Activated T-cell treated with anti-CD3 and anti-CD28 coated beads, Interleukin-2, amount 50 U/mL, for 4 hours (primary cell): ENCODE measurements at regions not wholly inside any gene's neighbourhood (a gene's known extent, or its start where the extent isn't known, plus 50 kb on each side); places are given as distances from the start of the nearest gene placed in this dataset.

Experiments used
- ATAC-seq, 2 donors: fragments of 200-7000 bp; cut with Tn5 transposase; one replicate each; pipeline ENCODE4 v1.10.0; 2021
- DNase-seq: peaks from one replicate; pipeline ENCODE4 v3.0.0-alpha.2; 2020
- H3K27me3 Mint-ChIP-seq: one replicate; pipeline ENCODE4 v1.8.0; 2021; ENCODE audit warnings: low read depth, mixed read lengths
- H3K36me3 Mint-ChIP-seq: one replicate; pipeline ENCODE4 v1.8.0; 2022; ENCODE audit warnings: mixed read lengths; ENCODE audit not compliant: insufficient read depth
- H3K4me1 Mint-ChIP-seq: one replicate; pipeline ENCODE4 v1.8.0; 2021; ENCODE audit warnings: low read depth, mixed read lengths
- H3K4me3 Mint-ChIP-seq: one replicate; pipeline ENCODE4 v1.8.0; 2021; ENCODE audit warnings: mild to moderate bottlenecking, moderate library complexity, mixed read lengths
- H3K9me3 Mint-ChIP-seq: one replicate; pipeline ENCODE4 v1.8.0; 2021; ENCODE audit warnings: mixed read lengths

DNA sequence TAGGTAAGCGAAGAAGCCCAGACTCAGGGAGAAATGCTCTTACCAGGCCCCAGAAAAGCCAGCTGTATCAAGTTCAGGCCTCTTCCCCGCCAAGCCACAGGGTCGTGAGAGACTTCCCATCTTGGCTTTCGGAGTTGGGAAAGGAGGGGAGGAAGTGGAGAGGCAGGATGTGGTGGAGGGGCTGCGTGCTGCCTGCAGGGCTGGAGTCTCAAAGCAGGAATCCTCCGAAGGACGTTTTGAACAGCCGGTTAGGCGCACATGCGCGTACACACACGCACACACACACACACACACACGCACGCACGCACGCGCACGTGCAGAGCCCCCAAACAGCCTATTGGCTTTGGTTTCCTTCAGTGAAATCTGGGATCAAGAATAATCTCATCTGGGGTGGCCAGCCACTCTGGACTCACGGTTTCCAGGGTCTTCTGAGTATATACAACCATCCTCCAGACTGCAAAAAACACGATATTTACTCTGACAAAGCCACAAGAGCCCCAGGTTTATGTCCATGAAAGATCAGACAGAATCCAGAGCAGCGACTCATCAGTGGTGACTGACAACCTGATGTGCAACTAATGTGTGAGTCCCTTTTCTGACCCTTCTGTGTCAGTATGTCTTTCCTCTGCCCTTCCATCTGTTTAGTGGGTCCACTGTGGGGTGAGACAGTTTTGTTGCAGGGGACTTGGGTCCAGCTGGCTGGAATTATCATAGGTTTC, 115.0 kb upstream of the ZNF438 start:
- DNase-seq = no peak
- Mint-ChIP-seq H3K9me3 (no peaks in the 10 kb centered on the region), H3K4me3 (no peak overlapping the region), H3K36me3 (no peaks in the 10 kb centered on the region), H3K27me3 (peaks cover 13% of the 10 kb centered on the region), H3K4me1 (peaks cover 6% of the 10 kb centered on the region)
- ATAC-seq = peak; percentile 61 to 71

DNA sequence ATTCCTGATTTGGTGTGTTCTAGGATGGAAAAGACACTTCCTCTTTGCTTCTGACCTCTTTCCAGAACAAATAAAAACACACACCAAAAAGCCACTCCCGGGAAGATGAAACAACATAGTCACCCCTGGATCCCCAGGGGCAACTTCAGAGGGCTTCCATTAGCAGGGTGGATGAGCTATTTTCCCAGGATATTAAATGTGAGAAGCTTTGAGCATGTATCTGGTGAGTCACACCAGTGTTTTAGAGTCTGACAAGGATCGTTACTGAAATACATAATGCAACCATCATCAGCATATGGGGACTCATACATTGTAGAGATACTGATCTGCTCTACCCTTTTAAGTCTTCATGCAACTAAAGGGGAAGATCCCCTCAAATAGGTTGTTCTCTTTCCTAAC, 115.5 kb upstream of the ZNF438 start:
- H3K27me3 Mint-ChIP-seq = peaks cover 13% of the 10 kb centered on the region
- H3K36me3 Mint-ChIP-seq = no peaks in the 10 kb centered on the region
- H3K4me1 Mint-ChIP-seq = peaks cover 6% of the 10 kb centered on the region
- ATAC-seq (peak; percentile 73 to 84), DNase-seq (no peak)
- no peaks in the 10 kb centered on the region for H3K9me3 Mint-ChIP-seq
- H3K4me3 Mint-ChIP-seq = no peak overlapping the region

GRCh38 chr10:31148951-31149350, 117.3 kb upstream of the ZNF438 start:
- H3K27me3 Mint-ChIP-seq = peaks cover 13% of the 10 kb centered on the region
- peaks cover 6% of the 10 kb centered on the region for H3K4me1 Mint-ChIP-seq
- DNase-seq (no peak), ATAC-seq (no peak)
- H3K9me3 Mint-ChIP-seq = no peaks in the 10 kb centered on the region
- no peak overlapping the region for H3K4me3 Mint-ChIP-seq
- H3K36me3 Mint-ChIP-seq = no peaks in the 10 kb centered on the region

DNA sequence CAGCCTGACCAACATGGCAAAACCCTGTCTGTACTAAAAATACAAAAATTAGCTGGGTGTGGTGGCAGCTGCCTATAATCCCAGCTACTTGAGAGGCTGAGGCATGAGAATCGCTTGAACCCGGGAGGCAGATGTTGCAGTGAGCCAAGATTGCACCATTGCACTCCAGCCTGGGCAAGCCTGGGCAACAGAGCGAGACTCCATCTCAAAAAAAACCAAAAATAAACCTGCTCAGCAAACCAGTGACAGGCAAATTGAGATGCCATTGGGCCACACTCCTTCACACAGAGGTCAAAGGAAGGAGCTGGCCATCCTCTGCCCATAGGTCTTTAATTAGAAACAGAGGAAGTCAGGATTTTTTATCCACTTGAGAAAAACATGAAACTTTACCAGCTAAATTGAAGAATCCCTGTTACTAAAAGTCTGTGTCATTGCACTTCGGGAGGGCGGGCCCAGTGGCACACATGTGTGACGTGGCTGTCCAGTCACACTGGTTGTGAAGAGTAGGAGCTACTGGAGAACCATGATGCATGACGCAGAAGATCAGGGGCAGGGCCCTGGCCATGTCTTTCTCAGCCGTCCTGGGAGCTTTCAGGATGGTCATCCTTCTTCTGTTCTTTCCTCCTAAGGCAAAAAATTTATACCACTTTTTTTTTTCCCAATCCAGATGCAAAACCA, 118.3 kb upstream of the ZNF438 start:
- DNase-seq (no peak), ATAC-seq (no peak)
- no peaks in the 10 kb centered on the region for H3K9me3 Mint-ChIP-seq
- no peak overlapping the region for H3K4me3 Mint-ChIP-seq
- H3K4me1 Mint-ChIP-seq = peaks cover 6% of the 10 kb centered on the region
- H3K27me3 Mint-ChIP-seq = peaks cover 11% of the 10 kb centered on the region
- H3K36me3 Mint-ChIP-seq = no peaks in the 10 kb centered on the region

- Mint-ChIP-seq H3K27me3 (peaks cover 9% of the 10 kb centered on the region), H3K4me1 (peaks cover 5% of the 10 kb centered on the region), H3K4me3 (no peak overlapping the region), H3K36me3 (no peaks in the 10 kb centered on the region), H3K9me3 (no peaks in the 10 kb centered on the region)
- ATAC-seq (no peak), DNase-seq (no peak)
Observed at GRCh38 chr10:31151301-31151700, 119.6 kb upstream of the ZNF438 start.

- ATAC-seq = no peak
- Mint-ChIP-seq H3K27me3 (peaks cover under 1% of the 10 kb centered on the region), H3K4me1 (no peaks in the 10 kb centered on the region), H3K4me3 (no peak overlapping the region), H3K9me3 (no peaks in the 10 kb centered on the region), H3K36me3 (no peaks in the 10 kb centered on the region)
- DNase-seq = no peak
Observed at GRCh38 chr10:31152421-31153135, 120.9 kb upstream of the ZNF438 start.

DNA sequence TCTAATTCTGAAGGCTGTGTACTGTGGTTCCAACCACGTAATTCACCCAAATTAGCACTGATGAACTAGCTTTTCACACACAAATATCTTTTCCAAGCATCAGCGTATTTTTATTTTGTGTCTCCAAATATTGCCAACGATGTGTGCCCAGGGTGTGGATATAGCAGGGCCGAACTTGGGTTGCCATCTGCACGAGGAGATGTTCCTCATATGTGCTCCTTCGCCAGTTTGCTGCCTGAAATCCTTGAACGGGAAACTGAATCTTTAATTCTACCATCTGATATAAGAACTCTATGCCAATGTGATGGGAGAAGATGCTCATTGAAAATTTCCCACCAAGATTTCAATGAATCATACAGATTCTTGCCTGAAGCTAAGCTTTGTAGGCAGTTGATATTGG, 121.5 kb upstream of the ZNF438 start:
- H3K27me3 Mint-ChIP-seq = no peaks in the 10 kb centered on the region
- no peaks in the 10 kb centered on the region for H3K4me1 Mint-ChIP-seq

DNA sequence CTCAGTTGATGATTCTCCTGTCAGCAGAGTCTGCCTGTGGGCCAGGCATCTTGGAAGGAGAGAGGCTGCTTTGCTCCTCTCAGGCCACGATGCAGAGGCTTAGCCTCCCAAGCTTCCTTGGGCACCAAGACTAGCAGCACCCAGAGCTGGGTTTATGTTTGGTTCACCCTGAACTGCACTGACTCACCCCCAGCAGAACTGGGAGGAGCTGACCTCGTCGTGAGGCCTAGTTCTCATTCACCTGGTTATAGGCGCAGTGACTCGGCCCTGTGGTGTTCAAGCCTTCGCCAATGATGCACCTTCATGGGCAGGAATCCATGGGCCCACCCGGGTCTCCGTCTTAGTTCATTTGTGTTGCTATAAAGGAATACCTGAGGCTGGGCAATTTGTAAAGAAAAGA, 122.0 kb upstream of the ZNF438 start:
- Mint-ChIP-seq H3K9me3 (no peaks in the 10 kb centered on the region), H3K36me3 (no peaks in the 10 kb centered on the region), H3K4me1 (no peaks in the 10 kb centered on the region), H3K27me3 (no peaks in the 10 kb centered on the region), H3K4me3 (no peak overlapping the region)
- DNase-seq (no peak), ATAC-seq (no peak)

More for the DNA sequence above, 121.5 kb upstream of the ZNF438 start:
- ATAC-seq = no peak
- no peak for DNase-seq
- Mint-ChIP-seq H3K9me3 (no peaks in the 10 kb centered on the region), H3K4me3 (no peak overlapping the region), H3K36me3 (no peaks in the 10 kb centered on the region)

DNA sequence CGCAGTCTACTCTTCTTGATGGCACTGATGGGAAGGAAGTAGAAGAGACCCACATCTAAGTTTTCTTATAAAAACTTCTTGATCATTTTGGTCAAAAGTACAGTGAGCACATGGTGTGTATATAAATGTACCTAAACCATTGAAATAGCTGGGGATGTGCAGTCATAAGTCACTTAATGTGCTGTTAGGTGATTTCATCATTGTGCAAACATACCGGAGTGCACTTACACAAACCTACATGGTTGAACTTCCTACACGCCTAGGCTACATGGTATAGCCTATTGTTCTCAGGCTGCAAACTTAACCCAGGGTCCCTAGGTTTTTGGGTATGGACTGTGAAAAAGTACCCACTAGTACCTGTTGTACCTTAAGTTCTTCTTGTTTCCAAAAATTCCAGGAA, 123.3 kb upstream of the ZNF438 start:
- no peak overlapping the region for H3K4me3 Mint-ChIP-seq
- H3K27me3 Mint-ChIP-seq = no peaks in the 10 kb centered on the region
- no peak for DNase-seq
- H3K4me1 Mint-ChIP-seq = no peaks in the 10 kb centered on the region
- H3K9me3 Mint-ChIP-seq = no peaks in the 10 kb centered on the region
- no peak for ATAC-seq
- no peaks in the 10 kb centered on the region for H3K36me3 Mint-ChIP-seq

DNA sequence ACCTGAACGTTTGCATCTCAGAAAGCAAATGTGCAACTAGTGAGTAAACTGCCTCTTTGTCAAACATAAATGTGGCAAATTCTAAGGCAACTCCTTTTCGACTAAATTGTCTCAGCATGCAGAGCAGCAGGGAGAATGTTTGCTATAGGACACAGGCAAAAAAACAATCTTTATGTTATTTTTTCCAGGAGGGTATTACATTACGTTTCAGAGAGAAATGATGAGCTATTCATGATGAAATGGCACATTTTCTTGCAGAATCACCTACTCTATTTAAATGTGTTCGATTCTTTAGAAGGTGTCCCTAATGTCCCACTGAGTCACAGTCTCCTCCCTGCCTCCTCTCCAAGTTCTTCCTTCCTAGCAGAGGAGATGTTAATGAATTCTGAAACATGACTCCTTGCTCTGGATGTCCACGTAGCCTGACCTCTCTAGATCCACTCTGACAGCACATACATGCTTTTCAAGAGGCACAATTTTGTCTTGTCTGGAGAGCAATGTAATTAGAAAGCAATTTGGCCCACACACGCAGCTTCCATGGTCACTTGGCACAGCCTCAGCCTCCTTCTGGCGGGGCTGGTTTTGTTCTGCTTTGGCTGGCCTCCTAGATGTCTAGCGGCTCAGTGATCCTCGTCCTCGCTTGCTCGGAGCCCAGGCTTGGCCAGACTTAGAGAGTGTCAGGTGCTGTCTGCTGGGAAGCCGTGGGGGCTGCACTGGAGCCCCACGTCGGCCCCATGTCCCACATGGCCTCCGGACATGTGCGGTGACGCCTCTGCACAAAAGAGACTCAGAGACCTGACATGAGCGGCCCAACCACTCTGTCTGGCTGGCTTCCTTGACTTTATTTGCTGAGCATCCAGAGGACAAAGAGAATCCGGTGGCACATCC, 125.7 kb upstream of the ZNF438 start:
- H3K4me1 Mint-ChIP-seq = no peaks in the 10 kb centered on the region
- H3K36me3 Mint-ChIP-seq = no peaks in the 10 kb centered on the region
- ATAC-seq = no peak
- no peak for DNase-seq
- H3K4me3 Mint-ChIP-seq = no peak overlapping the region
- H3K27me3 Mint-ChIP-seq = no peaks in the 10 kb centered on the region
- H3K9me3 Mint-ChIP-seq = peaks cover 10% of the 10 kb centered on the region

DNA sequence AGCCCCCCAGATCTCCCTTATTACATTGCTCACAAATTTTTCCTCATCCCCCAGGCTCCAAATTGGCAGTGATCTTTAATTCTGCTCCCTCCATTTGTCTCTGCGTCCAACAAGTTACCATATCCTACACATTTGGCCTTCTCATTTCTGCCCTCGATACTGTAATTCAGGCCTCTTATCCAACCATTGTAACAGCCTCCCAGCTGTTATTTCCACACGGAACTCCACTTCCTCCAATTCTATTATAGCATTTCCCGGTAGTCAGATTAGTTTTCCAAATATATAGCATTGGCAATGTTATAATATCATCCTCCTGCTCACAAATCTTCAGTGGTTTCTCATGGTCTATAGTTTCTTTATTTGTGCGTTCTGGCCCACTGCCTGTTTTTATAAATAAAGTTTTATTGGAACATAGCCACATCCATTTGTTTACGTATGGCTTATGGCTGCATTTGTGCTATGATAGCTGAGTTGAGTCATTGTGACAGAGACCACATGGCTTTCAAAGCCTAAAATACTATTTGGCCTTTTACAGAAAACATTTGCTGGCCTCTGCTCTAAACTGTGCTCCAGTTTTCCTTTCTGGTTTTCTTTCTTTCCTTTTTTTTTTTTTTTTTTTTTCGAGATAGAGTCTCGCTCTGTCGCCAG, 126.5 kb upstream of the ZNF438 start:
- H3K36me3 Mint-ChIP-seq = no peaks in the 10 kb centered on the region
- no peaks in the 10 kb centered on the region for H3K27me3 Mint-ChIP-seq
- H3K4me3 Mint-ChIP-seq = no peak overlapping the region
- no peaks in the 10 kb centered on the region for H3K4me1 Mint-ChIP-seq
- no peak for ATAC-seq
- DNase-seq = no peak
- H3K9me3 Mint-ChIP-seq = peaks cover 10% of the 10 kb centered on the region

DNA sequence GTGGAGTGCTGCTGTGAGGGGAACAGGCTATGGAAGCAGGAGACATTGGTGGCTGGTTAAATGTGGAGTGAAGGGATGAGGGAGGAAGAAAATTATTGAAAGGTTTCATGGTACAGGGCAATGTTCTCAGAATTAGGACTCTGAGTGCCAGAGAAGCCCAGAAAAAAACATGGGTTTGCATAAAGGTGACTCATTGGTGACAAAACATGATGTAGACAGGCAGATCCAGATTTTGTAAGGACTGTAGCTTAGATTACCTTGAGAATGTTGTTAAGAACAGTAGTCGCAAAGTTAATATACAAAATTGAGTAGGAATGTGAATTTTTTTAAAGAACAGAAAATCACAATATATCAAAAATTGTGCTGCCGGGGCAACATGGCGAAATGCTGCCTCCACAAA, 134.9 kb upstream of the ZNF438 start:
- ATAC-seq = no peak

DNA sequence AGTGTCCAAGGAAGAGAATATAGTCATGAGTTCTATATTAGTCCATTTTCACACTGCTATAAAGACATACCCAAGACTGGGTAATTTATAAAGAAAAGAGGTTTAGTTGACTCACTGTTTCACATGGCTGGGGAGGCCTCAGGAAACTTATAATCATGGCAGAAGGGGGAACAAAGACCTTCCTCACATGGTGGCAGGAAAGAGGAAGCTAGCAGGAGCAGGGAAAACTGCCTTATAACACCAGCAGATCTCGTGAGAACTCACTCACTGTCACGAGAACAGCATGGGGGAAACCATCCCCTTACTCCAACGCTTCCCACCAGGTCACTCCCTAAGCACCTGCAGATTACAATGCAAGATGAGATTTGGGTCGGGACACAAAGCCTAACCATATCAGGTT, 139.0 kb upstream of the ZNF438 start:
- Mint-ChIP-seq H3K4me1 (no peaks in the 10 kb centered on the region), H3K4me3 (no peak overlapping the region), H3K36me3 (no peaks in the 10 kb centered on the region), H3K9me3 (peaks cover 29% of the 10 kb centered on the region), H3K27me3 (peaks cover 8% of the 10 kb centered on the region)
- ATAC-seq = no peak
- no peak for DNase-seq

More for the DNA sequence above, 134.9 kb upstream of the ZNF438 start:
- no peaks in the 10 kb centered on the region for H3K36me3 Mint-ChIP-seq
- no peak for DNase-seq
- H3K4me1 Mint-ChIP-seq = no peaks in the 10 kb centered on the region
- peaks cover 4% of the 10 kb centered on the region for H3K27me3 Mint-ChIP-seq
- H3K9me3 Mint-ChIP-seq = peaks cover 16% of the 10 kb centered on the region
- H3K4me3 Mint-ChIP-seq = no peak overlapping the region
